ENCODE measurements at regions not wholly inside any gene's neighbourhood (a gene's known extent, or its start where the extent isn't known, plus 50 kb on each side); places are given as distances from the start of the nearest gene placed in this dataset.

GRCh38 chr6:168369786-168370185 lies 50.2 kb upstream of the DACT2 start:
- 69 to 70% methylated on average over 13 of the region's 13 CpGs for WGBS, 2 donors

DNA sequence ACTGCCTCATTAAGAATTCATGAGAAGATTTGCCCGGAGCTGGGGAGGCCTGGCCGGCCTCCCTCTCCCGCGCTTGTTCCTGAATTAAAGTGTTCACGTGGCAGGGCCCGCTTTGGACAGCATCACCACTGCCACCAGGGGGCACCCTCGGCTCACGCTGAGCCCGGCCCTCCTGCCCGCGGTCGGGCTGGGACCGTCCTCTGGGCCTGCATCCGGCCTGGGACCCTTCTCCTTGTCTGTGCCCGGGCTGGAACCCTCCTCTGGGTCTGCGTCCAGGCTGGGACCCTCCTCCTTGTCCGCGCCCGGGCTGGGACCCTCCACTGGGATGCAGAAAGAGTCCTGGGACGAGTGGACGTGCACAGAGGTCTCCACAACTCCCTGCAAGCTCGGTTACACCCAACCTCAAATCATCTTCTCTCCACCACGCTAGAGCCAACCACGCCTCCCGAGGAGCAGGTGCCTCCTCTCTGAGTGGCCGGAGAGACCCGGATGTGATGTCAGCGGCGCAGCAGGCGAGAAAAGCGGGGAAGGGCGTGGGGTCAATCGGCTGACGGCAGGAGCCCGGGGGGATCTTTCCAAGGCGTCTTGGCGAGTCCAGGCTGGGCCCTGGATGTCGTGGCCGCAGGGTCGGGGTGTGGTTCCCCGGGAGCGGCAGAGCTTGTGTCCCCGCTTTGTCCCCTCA lies 50.9 kb upstream of the DACT2 start:
- Histone ChIP-seq H3K4me1 (peaks cover 0 to 8% (median 0%) of the 10 kb centered on the region in 4 donors), H3K27ac (no peak overlapping the region), H3K9me3 (peaks cover 0 to 6% (median 0%) of the 10 kb centered on the region in 4 donors), H3K36me3 (no peaks in the 10 kb centered on the region), H3K27me3 (no peaks in the 10 kb centered on the region), H3K4me3 (no peak overlapping the region)
- WGBS, 2 donors, result 54 to 58% methylated on average over 42 to 43 of the region's 43 CpGs
- peak; percentile 45 to 74 for DNase-seq (ENCODE audit: low spot score in 2 of 2)
- TF ChIP-seq, protein P1, sequence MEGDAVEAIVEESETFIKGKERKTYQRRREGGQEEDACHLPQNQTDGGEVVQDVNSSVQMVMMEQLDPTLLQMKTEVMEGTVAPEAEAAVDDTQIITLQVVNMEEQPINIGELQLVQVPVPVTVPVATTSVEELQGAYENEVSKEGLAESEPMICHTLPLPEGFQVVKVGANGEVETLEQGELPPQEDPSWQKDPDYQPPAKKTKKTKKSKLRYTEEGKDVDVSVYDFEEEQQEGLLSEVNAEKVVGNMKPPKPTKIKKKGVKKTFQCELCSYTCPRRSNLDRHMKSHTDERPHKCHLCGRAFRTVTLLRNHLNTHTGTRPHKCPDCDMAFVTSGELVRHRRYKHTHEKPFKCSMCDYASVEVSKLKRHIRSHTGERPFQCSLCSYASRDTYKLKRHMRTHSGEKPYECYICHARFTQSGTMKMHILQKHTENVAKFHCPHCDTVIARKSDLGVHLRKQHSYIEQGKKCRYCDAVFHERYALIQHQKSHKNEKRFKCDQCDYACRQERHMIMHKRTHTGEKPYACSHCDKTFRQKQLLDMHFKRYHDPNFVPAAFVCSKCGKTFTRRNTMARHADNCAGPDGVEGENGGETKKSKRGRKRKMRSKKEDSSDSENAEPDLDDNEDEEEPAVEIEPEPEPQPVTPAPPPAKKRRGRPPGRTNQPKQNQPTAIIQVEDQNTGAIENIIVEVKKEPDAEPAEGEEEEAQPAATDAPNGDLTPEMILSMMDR (IDR thresholded peaks at IDR 0.05), result peak; percentile 58 to 95 (median 78)
- TF ChIP-seq POLR2A (IDR thresholded peaks at IDR 0.05), result no peak

More at GRCh38 chr6:168369786-168370185, 50.2 kb upstream of the DACT2 start:
- no peak overlapping the region for H3K4me3 ChIP-seq
- no peaks in the 10 kb centered on the region for H3K36me3 ChIP-seq
- no peak overlapping the region for H3K27ac ChIP-seq
- TF ChIP-seq EP300 (IDR thresholded peaks at IDR 0.05), result no peak
- TF ChIP-seq, protein P1 (IDR thresholded peaks at IDR 0.05), result no peak
- TF ChIP-seq POLR2A (IDR thresholded peaks at IDR 0.05), result no peak
- no peak for DNase-seq (ENCODE audit: low spot score in 2 of 2)
- no peaks in the 10 kb centered on the region for H3K27me3 ChIP-seq
- peaks cover 0 to 8% (median 0%) of the 10 kb centered on the region in 4 donors for H3K4me1 ChIP-seq
- peaks cover 0 to 6% (median 0%) of the 10 kb centered on the region in 4 donors for H3K9me3 ChIP-seq

- WGBS, 2 donors, result 88 to 90% methylated on average over 11 of the region's 11 CpGs
Observed at GRCh38 chr6:168371185-168371584, 51.6 kb upstream of the DACT2 start.

GRCh38 chr6:168371618-168371980 lies 52.0 kb upstream of the DACT2 start:
- H3K4me1 ChIP-seq, result peaks cover 0 to 8% (median 0%) of the 10 kb centered on the region in 4 donors
- WGBS, 2 donors, result 87 to 95% methylated on average over 6 of the region's 6 CpGs
- no peaks in the 10 kb centered on the region for H3K27me3 ChIP-seq
- no peak overlapping the region for H3K4me3 ChIP-seq
- H3K27ac ChIP-seq, result no peak overlapping the region
- DNase-seq (ENCODE audit: low spot score in 2 of 2), result no peak
- no peaks in the 10 kb centered on the region for H3K9me3 ChIP-seq
- H3K36me3 ChIP-seq, result no peaks in the 10 kb centered on the region
- TF ChIP-seq, protein P1 (IDR thresholded peaks at IDR 0.05), result no peak
- TF ChIP-seq POLR2A (IDR thresholded peaks at IDR 0.05), result no peak
- TF ChIP-seq EP300 (IDR thresholded peaks at IDR 0.05), result no peak

More at GRCh38 chr6:168371185-168371584, 51.6 kb upstream of the DACT2 start:
- H3K4me3 ChIP-seq, result no peak overlapping the region
- DNase-seq (ENCODE audit: low spot score in 2 of 2), result no peak
- TF ChIP-seq POLR2A (IDR thresholded peaks at IDR 0.05), result no peak
- TF ChIP-seq EP300 (IDR thresholded peaks at IDR 0.05), result no peak
- TF ChIP-seq, protein P1 (IDR thresholded peaks at IDR 0.05), result no peak
- peaks cover 0 to 8% (median 0%) of the 10 kb centered on the region in 4 donors for H3K4me1 ChIP-seq
- peaks cover 0 to 1% (median 0%) of the 10 kb centered on the region in 4 donors for H3K9me3 ChIP-seq
- no peaks in the 10 kb centered on the region for H3K27me3 ChIP-seq
- no peak overlapping the region for H3K27ac ChIP-seq
- H3K36me3 ChIP-seq, result no peaks in the 10 kb centered on the region

DNA sequence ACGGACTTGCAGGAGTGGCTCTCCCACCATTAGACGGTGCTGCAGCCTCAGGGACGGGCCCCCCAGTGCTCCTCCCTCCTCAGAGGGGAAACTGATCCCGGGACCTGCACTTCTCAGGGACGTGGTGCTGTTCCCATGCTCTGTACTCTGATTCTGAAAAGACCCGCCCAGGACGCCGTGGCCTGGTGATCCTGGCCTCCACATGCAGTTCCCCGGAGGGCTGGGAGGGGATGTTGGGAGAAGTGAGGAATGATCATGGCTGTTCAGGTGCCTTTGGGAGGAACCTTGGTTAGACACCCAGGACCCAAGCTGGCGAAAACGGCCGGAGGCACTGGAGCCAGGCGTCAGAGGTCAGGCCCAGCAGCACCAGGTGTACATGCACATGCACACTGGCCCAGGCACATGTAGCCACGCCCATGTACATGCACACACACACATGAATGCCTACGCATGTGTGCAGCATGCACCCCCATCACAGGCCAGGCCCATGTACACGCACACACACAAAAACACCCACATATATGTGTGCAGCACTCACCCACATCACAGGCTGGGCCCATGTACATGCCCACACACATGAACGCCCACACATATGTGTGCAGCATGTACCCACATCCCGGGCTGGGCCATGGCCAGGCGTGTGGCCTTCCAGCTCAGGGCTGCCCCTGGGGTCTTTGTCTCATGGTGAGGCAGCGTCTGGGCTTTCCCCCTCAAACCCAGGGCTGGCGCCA lies 52.6 kb upstream of the DACT2 start:
- no peaks in the 10 kb centered on the region for H3K27me3 ChIP-seq
- no peaks in the 10 kb centered on the region for H3K36me3 ChIP-seq
- TF ChIP-seq EP300 (IDR thresholded peaks at IDR 0.05) (no peak), POLR2A (IDR thresholded peaks at IDR 0.05) (no peak)
- TF ChIP-seq, protein P1 (IDR thresholded peaks at IDR 0.05), result no peak
- no peak overlapping the region for H3K27ac ChIP-seq
- H3K4me3 ChIP-seq, result no peak overlapping the region
- H3K4me1 ChIP-seq, result peaks cover 0 to 10% (median 0%) of the 10 kb centered on the region in 4 donors
- WGBS, 2 donors, result 87 to 91% methylated on average over 19 to 20 of the region's 21 CpGs
- H3K9me3 ChIP-seq, result no peaks in the 10 kb centered on the region
- DNase-seq (ENCODE audit: low spot score in 2 of 2), result no peak
